Neural cell (in vitro differentiated cells): ENCODE measurements at regions not wholly inside any gene's neighbourhood (a gene's known extent, or its start where the extent isn't known, plus 50 kb on each side); places are given as distances from the start of the nearest gene placed in this dataset.

Source experiments
- H2AFZ ChIP-seq: fragments of 200-600, 300-800 bp; sonication (generic), shearing (Covaris generic); 2 replicates; pipeline ENCODE4 v1.6.0; 2014; ENCODE audit warnings: low read depth, mild to moderate bottlenecking, antibody characterized with exemption, low read length, moderate library complexity
- H3F3A ChIP-seq: fragments of 200-600 bp; shearing (Covaris generic); 2 replicates; pipeline ENCODE4 v1.6.1; 2016; ENCODE audit warnings: mild to moderate bottlenecking, moderate library complexity, mixed read lengths, antibody characterized with exemption, low read length; ENCODE audit not compliant: insufficient read depth, poor library complexity, severe bottlenecking
- H3K27ac ChIP-seq: fragments of 200-600, 300-800 bp; sonication (generic), shearing (Covaris generic); 2 replicates; pipeline ENCODE4 v1.5.1; 2014; ENCODE audit warnings: mild to moderate bottlenecking, low read length, moderate library complexity
- H3K27me3 ChIP-seq: fragments of 300-800, 200-600 bp; sonication (generic), shearing (Covaris generic); 2 replicates; pipeline ENCODE4 v1.6.0; 2014; ENCODE audit warnings: mild to moderate bottlenecking, low read depth, low read length, moderate library complexity; ENCODE audit not compliant: insufficient read depth
- H3K36me3 ChIP-seq: fragments of 300-800, 200-600 bp; sonication (generic), shearing (Covaris generic); 2 replicates; pipeline ENCODE4 v1.5.1; 2014; ENCODE audit warnings: mild to moderate bottlenecking, antibody characterized with exemption, low read length, moderate library complexity; ENCODE audit not compliant: insufficient read depth
- H3K4me2 ChIP-seq: fragments of 300-800, 200-600 bp; sonication (generic), shearing (Covaris generic); 2 replicates; pipeline ENCODE4 v1.6.0; 2014; ENCODE audit warnings: mild to moderate bottlenecking, low read length
- H3K4me3 ChIP-seq: fragments of 300-800, 200-600 bp; sonication (generic), shearing (Covaris generic); 2 replicates; pipeline ENCODE4 v1.5.1; 2014; ENCODE audit warnings: mild to moderate bottlenecking, low read length, moderate library complexity
- H3K79me2 ChIP-seq: fragments of 200-600 bp; shearing (Covaris generic); replicated peaks from 2 replicates; pipeline ENCODE4 v1.6.0; 2014; ENCODE audit warnings: mild to moderate bottlenecking, low read length, moderate library complexity; ENCODE audit not compliant: insufficient read depth
- H3K9ac ChIP-seq: fragments of 300-800, 200-600 bp; sonication (generic), shearing (Covaris generic); 2 replicates; pipeline ENCODE4 v1.6.1; 2016; ENCODE audit warnings: mild to moderate bottlenecking, low read length, mixed read lengths
- H3K9me2 ChIP-seq: fragments of 200-600 bp; shearing (Covaris generic); 2 replicates; pipeline ENCODE4 v1.6.1; 2016; ENCODE audit warnings: mild to moderate bottlenecking, low read length, mixed read lengths; ENCODE audit not compliant: insufficient read depth
- H3K9me3 ChIP-seq: fragments of 200-600, 300-800 bp; sonication (generic), shearing (Covaris generic); 2 replicates; pipeline ENCODE4 v1.6.1; 2016; ENCODE audit warnings: mild to moderate bottlenecking, mixed run types, low read length, moderate library complexity, mixed read lengths
- H4K20me1 ChIP-seq: fragments of 200-600 bp; shearing (Covaris generic); 2 replicates; pipeline ENCODE4 v1.6.1; 2016; ENCODE audit warnings: mild to moderate bottlenecking, mixed run types; ENCODE audit not compliant: insufficient read depth
- EP300 ChIP-seq: fragments of 450-650 bp; conservative IDR thresholded peaks from 2 replicates; pipeline ENCODE4 v1.6.1; 2014; ENCODE audit warnings: antibody characterized with exemption, mild to moderate bottlenecking, moderate library complexity; ENCODE audit not compliant: poor library complexity, severe bottlenecking
- EZH2 ChIP-seq: fragments of 200-600, 300-800 bp; shearing (Covaris generic), sonication (generic); IDR thresholded peaks from 2 replicates; pipeline ENCODE4 v1.6.1; 2014; ENCODE audit warnings: antibody characterized with exemption, low read length, borderline replicate concordance, mild to moderate bottlenecking; ENCODE audit not compliant: insufficient read depth, poor library complexity, severe bottlenecking
- MXI1 ChIP-seq: fragments of 450-650 bp; conservative IDR thresholded peaks from 2 replicates; pipeline ENCODE4 v1.6.1; 2014; ENCODE audit warnings: antibody characterized with exemption, mild to moderate bottlenecking; ENCODE audit not compliant: poor library complexity, severe bottlenecking
- POLR2AphosphoS5 ChIP-seq: IDR thresholded peaks from 2 replicates; pipeline ENCODE4 v1.6.1; 2012
- RAD21 ChIP-seq: fragments of 450-650 bp; conservative IDR thresholded peaks from 2 replicates; pipeline ENCODE4 v1.6.1; 2014; ENCODE audit warnings: antibody characterized with exemption, mild to moderate bottlenecking, moderate library complexity
- SMC3 ChIP-seq: fragments of 450-650 bp; conservative IDR thresholded peaks from 2 replicates; pipeline ENCODE4 v1.6.1; 2014; ENCODE audit warnings: antibody characterized with exemption, mild to moderate bottlenecking, moderate library complexity; ENCODE audit not compliant: poor library complexity
- TAF1 ChIP-seq: IDR thresholded peaks from 2 replicates; pipeline ENCODE4 v1.6.1; 2012; ENCODE audit warnings: low read depth
- TF ChIP-seq, protein P1 (sequence below): fragments of 450-650 bp; IDR thresholded peaks from 2 replicates; pipeline ENCODE4 v1.5.1; 2014; ENCODE audit warnings: antibody characterized with exemption, mild to moderate bottlenecking, moderate library complexity; ENCODE audit not compliant: poor library complexity, severe bottlenecking
- TF ChIP-seq, protein P2 (sequence below): IDR thresholded peaks from 2 replicates; pipeline ENCODE4 v1.6.1; 2012; ENCODE audit warnings: borderline replicate concordance

DNA sequence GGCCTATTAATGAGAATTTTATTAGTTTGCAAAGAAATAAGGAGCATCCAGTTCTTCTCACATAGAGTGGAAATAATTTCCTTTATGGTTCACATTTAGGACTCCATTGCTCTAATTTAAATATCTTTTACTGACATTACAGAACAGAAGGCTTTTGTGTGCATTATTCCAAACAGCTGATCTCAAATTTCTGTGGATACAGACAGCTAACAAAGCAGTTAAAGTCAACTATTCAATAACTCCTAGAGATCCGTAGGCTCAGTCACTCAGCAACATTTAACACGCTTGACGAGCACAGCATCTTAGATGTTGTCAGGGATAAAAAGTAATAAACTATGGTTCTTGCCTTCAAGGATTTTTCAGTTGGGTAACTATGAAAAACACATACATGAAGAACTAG, 305.8 kb upstream of the SYNCRIP start:
- H3F3A ChIP-seq: no peaks in the 10 kb centered on the region
- no peak overlapping the region for H3K4me2 ChIP-seq
- H3K79me2 ChIP-seq: no peaks in the 10 kb centered on the region
- TF ChIP-seq RAD21 (no peak), POLR2AphosphoS5 (no peak), MXI1 (no peak), TAF1 (no peak), SMC3 (no peak), EZH2 (no peak), EP300 (no peak)
- TF ChIP-seq, protein P1, sequence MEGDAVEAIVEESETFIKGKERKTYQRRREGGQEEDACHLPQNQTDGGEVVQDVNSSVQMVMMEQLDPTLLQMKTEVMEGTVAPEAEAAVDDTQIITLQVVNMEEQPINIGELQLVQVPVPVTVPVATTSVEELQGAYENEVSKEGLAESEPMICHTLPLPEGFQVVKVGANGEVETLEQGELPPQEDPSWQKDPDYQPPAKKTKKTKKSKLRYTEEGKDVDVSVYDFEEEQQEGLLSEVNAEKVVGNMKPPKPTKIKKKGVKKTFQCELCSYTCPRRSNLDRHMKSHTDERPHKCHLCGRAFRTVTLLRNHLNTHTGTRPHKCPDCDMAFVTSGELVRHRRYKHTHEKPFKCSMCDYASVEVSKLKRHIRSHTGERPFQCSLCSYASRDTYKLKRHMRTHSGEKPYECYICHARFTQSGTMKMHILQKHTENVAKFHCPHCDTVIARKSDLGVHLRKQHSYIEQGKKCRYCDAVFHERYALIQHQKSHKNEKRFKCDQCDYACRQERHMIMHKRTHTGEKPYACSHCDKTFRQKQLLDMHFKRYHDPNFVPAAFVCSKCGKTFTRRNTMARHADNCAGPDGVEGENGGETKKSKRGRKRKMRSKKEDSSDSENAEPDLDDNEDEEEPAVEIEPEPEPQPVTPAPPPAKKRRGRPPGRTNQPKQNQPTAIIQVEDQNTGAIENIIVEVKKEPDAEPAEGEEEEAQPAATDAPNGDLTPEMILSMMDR: no peak
- TF ChIP-seq, protein P2, sequence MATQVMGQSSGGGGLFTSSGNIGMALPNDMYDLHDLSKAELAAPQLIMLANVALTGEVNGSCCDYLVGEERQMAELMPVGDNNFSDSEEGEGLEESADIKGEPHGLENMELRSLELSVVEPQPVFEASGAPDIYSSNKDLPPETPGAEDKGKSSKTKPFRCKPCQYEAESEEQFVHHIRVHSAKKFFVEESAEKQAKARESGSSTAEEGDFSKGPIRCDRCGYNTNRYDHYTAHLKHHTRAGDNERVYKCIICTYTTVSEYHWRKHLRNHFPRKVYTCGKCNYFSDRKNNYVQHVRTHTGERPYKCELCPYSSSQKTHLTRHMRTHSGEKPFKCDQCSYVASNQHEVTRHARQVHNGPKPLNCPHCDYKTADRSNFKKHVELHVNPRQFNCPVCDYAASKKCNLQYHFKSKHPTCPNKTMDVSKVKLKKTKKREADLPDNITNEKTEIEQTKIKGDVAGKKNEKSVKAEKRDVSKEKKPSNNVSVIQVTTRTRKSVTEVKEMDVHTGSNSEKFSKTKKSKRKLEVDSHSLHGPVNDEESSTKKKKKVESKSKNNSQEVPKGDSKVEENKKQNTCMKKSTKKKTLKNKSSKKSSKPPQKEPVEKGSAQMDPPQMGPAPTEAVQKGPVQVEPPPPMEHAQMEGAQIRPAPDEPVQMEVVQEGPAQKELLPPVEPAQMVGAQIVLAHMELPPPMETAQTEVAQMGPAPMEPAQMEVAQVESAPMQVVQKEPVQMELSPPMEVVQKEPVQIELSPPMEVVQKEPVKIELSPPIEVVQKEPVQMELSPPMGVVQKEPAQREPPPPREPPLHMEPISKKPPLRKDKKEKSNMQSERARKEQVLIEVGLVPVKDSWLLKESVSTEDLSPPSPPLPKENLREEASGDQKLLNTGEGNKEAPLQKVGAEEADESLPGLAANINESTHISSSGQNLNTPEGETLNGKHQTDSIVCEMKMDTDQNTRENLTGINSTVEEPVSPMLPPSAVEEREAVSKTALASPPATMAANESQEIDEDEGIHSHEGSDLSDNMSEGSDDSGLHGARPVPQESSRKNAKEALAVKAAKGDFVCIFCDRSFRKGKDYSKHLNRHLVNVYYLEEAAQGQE: no peak
- no peak overlapping the region for H3K27ac ChIP-seq
- no peak overlapping the region for H2AFZ ChIP-seq
- H3K27me3 ChIP-seq: no peaks in the 10 kb centered on the region
- no peaks in the 10 kb centered on the region for H4K20me1 ChIP-seq
- no peak overlapping the region for H3K9ac ChIP-seq
- no peaks in the 10 kb centered on the region for H3K9me2 ChIP-seq
- no peak overlapping the region for H3K4me3 ChIP-seq
- H3K9me3 ChIP-seq: no peaks in the 10 kb centered on the region
- no peaks in the 10 kb centered on the region for H3K36me3 ChIP-seq

DNA sequence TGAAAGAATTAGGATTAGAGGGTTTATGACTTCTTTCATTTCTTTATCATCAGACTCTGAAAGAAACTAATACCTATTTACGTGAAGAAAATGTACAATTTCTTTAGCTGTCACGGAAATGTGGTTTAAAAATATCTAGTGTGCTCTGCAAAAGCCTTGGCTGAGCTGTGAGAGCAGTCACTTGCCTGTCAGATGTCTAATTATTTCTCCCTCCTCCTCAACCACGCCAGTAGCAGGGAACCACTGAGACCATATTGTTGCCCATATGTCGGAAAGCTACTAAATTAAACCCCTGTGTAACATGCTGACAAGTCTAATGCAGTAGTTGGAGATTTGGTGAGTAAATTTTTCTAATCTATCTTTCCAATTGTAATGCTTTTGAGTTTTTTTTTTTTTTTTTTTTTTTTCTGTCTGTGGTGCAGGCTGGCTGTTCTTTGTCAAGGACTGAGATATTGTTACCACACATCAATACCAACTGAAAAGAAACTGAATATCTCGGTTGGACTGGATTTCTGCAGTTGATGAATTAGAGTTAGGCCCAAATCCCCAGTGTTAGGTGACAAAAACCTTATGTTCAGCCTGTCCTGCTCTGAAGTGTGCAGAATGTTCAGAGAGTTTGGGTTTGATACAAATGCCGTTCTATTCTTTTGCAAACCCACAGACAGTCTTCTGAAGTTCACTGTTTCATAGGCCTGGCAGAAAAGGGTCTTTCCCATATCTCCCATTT, 302.9 kb upstream of the SYNCRIP start:
- TF ChIP-seq TAF1: no peak
- TF ChIP-seq, protein P1: no peak
- TF ChIP-seq RAD21: no peak
- TF ChIP-seq POLR2AphosphoS5: peak; percentile 52
- peak; percentile 66 for TF ChIP-seq EP300
- peak overlapping the region; percentile 40 for H3K27ac ChIP-seq
- no peaks in the 10 kb centered on the region for H3K9me3 ChIP-seq

More for the DNA sequence above, 302.9 kb upstream of the SYNCRIP start:
- no peaks in the 10 kb centered on the region for H3K27me3 ChIP-seq
- H3K4me3 ChIP-seq: peak overlapping the region; percentile 44
- no peaks in the 10 kb centered on the region for H3K9me2 ChIP-seq
- no peaks in the 10 kb centered on the region for H3K36me3 ChIP-seq
- H2AFZ ChIP-seq: no peak overlapping the region
- peak overlapping the region; percentile 46 for H3K4me2 ChIP-seq
- peak overlapping the region; percentile 34 for H3K9ac ChIP-seq
- no peaks in the 10 kb centered on the region for H4K20me1 ChIP-seq
- no peaks in the 10 kb centered on the region for H3F3A ChIP-seq
- H3K79me2 ChIP-seq: no peaks in the 10 kb centered on the region
